ENCODE measurements at regions not wholly inside any gene's neighbourhood (a gene's known extent, or its start where the extent isn't known, plus 50 kb on each side); places are given as distances from the start of the nearest gene placed in this dataset.

- TF ChIP-seq CTCF (IDR thresholded peaks at IDR 0.05) (no peak), POLR2A (IDR thresholded peaks at IDR 0.05) (no peak)
- no peaks in the 10 kb centered on the region for H3K9me3 ChIP-seq
- no peaks in the 10 kb centered on the region for H3K36me3 ChIP-seq (ENCODE audit: low read depth, missing control alignments)
- DNase-seq = no peak
- no peak overlapping the region for H3K27ac ChIP-seq
- WGBS, 2 donors = 87 to 94% methylated on average over 4 of the region's 4 CpGs
- no peaks in the 10 kb centered on the region for H3K4me1 ChIP-seq
- no peak overlapping the region for H3K4me3 ChIP-seq
- intact Hi-C loops (cut with DNase I; ENCODE audit: low total_unique reads) = no loop called here
- no peaks in the 10 kb centered on the region for H3K27me3 ChIP-seq
These were observed 578.4 kb downstream of the CDH11 start for GRCh38 chr16:64543441-64543840.

- no peak overlapping the region for H3K4me3 ChIP-seq
- intact Hi-C loops (cut with DNase I; ENCODE audit: low total_unique reads) = no loop called here
- no peak overlapping the region for H3K27ac ChIP-seq
- no peak for DNase-seq
- no peaks in the 10 kb centered on the region for H3K36me3 ChIP-seq (ENCODE audit: low read depth, missing control alignments)
- H3K27me3 ChIP-seq = no peaks in the 10 kb centered on the region
- WGBS, 2 donors = 58 to 63% methylated on average over 1 of the region's 1 CpG
- no peaks in the 10 kb centered on the region for H3K9me3 ChIP-seq
- TF ChIP-seq CTCF (IDR thresholded peaks at IDR 0.05) (no peak), POLR2A (IDR thresholded peaks at IDR 0.05) (no peak)
- no peaks in the 10 kb centered on the region for H3K4me1 ChIP-seq
These were observed 578.8 kb downstream of the CDH11 start for GRCh38 chr16:64543031-64543430.

GRCh38 chr16:64542152-64542551, 579.7 kb downstream of the CDH11 start:
- TF ChIP-seq POLR2A (IDR thresholded peaks at IDR 0.05) (no peak), CTCF (IDR thresholded peaks at IDR 0.05) (no peak)
- Histone ChIP-seq H3K9me3 (no peaks in the 10 kb centered on the region), H3K4me3 (no peak overlapping the region), H3K27ac (no peak overlapping the region), H3K27me3 (no peaks in the 10 kb centered on the region), H3K36me3 (ENCODE audit: low read depth, missing control alignments) (no peaks in the 10 kb centered on the region), H3K4me1 (no peaks in the 10 kb centered on the region)
- no peak for DNase-seq
- 97 to 98% methylated on average over 2 of the region's 2 CpGs for WGBS, 2 donors
- intact Hi-C loops (cut with DNase I; ENCODE audit: low total_unique reads) = no loop called here

DNA sequence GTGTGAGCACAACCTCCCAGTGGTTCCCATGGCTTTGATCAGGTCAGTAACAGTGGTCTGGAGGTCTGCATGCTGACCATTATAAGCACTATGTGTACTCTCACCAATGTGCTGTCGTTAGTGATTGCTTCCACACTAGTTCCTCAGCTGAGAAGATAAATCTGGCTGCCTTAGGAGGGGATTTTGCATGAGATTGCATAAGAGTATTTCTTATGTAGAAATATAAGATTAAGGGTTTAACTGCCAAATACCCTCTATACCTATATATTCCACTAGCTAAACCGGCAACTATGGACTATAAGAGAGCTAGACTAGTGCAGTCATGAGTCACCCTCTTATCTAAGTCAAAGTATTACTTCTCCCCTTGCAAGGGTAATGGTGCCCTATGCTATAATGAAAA, 580.2 kb downstream of the CDH11 start:
- no peaks in the 10 kb centered on the region for H3K27me3 ChIP-seq

More for the DNA sequence above, 580.2 kb downstream of the CDH11 start:
- intact Hi-C loops (cut with DNase I; ENCODE audit: low total_unique reads) = no loop called here
- TF ChIP-seq CTCF (IDR thresholded peaks at IDR 0.05) (no peak), POLR2A (IDR thresholded peaks at IDR 0.05) (no peak)
- Histone ChIP-seq H3K9me3 (no peaks in the 10 kb centered on the region), H3K4me3 (no peak overlapping the region), H3K36me3 (ENCODE audit: low read depth, missing control alignments) (no peaks in the 10 kb centered on the region), H3K4me1 (no peaks in the 10 kb centered on the region), H3K27ac (no peak overlapping the region)
- DNase-seq = no peak
- WGBS, 2 donors = 55 to 65% methylated on average over 2 of the region's 2 CpGs

All from testis (tissue), 2 donors.